WTC11 (cell line): ENCODE measurements at regions not wholly inside any gene's neighbourhood (a gene's known extent, or its start where the extent isn't known, plus 50 kb on each side); places are given as distances from the start of the nearest gene placed in this dataset.

ENCODE experiments used
- CTCF ChIP-seq: fragments of 200-600 bp; IDR thresholded peaks from 2 replicates; pipeline ENCODE4 v1.8.0; 2022; ENCODE audit warnings: antibody characterized with exemption
- HMGXB4 ChIP-seq: sonication (generic); formaldehyde crosslinking; IDR thresholded peaks from 2 replicates; pipeline ENCODE4 v1.8.1; 2023; ENCODE audit warnings: mild to moderate bottlenecking, moderate library complexity, missing genetic modification reagents
- TEAD4 ChIP-seq: sonication (generic); formaldehyde crosslinking; IDR thresholded peaks from 2 replicates; pipeline ENCODE4 v1.8.0; 2022; ENCODE audit warnings: mild to moderate bottlenecking, missing genetic modification reagents

GRCh38 chr17:27070836-27071235, 223.1 kb upstream of the WSB1 start:
- no peak for TF ChIP-seq TEAD4 (CRISPR knock-in tag)
- no peak for TF ChIP-seq CTCF
- TF ChIP-seq HMGXB4 (CRISPR knock-in tag): no peak
